ENCODE measurements at regions not wholly inside any gene's neighbourhood (a gene's known extent, or its start where the extent isn't known, plus 50 kb on each side); places are given as distances from the start of the nearest gene placed in this dataset.

GRCh38 chr10:10846504-10846900 lies 171.2 kb upstream of the CELF2 start:
- TF ChIP-seq, protein P1, sequence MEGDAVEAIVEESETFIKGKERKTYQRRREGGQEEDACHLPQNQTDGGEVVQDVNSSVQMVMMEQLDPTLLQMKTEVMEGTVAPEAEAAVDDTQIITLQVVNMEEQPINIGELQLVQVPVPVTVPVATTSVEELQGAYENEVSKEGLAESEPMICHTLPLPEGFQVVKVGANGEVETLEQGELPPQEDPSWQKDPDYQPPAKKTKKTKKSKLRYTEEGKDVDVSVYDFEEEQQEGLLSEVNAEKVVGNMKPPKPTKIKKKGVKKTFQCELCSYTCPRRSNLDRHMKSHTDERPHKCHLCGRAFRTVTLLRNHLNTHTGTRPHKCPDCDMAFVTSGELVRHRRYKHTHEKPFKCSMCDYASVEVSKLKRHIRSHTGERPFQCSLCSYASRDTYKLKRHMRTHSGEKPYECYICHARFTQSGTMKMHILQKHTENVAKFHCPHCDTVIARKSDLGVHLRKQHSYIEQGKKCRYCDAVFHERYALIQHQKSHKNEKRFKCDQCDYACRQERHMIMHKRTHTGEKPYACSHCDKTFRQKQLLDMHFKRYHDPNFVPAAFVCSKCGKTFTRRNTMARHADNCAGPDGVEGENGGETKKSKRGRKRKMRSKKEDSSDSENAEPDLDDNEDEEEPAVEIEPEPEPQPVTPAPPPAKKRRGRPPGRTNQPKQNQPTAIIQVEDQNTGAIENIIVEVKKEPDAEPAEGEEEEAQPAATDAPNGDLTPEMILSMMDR (IDR thresholded peaks at IDR 0.05; ENCODE audit: insufficient read depth, low read depth, low read length) = no peak
- no peak for TF ChIP-seq EZH2 (IDR thresholded peaks at IDR 0.05; ENCODE audit: insufficient read depth, low read length)
